Thyroid gland (tissue), 4 donors: ENCODE measurements at regions not wholly inside any gene's neighbourhood (a gene's known extent, or its start where the extent isn't known, plus 50 kb on each side); places are given as distances from the start of the nearest gene placed in this dataset.
A peak's percentile ranks its signal among the peaks of the same experiment; 100 is the strongest.
"Not testable (repeated sequence)": the region's sequence is repeated elsewhere in the genome, so short reads cannot be mapped to it uniquely, and the experiment has no call there.

Source experiments
- DNase-seq, 2 donors: peaks; one replicate each; pipeline ENCODE4 v3.0.0-alpha.2; 2019
- H3K27ac ChIP-seq, 3 donors: fragments of 200-600 bp; sonication (generic); 1 replicate in 2 of 3; 2 replicates in 1 of 3; pipeline ENCODE4 v1.5.1; 2016 to 2019; ENCODE audit warnings: mild to moderate bottlenecking in 1 of 3, moderate library complexity in 1 of 3
- H3K27me3 ChIP-seq: fragments of 200-600 bp; sonication (generic); one replicate; pipeline ENCODE4 v1.5.1; 2019
- H3K36me3 ChIP-seq, 2 donors: fragments of 200-600 bp; sonication (generic); one replicate each; pipeline ENCODE4 v1.5.1; 2016 to 2019
- H3K4me1 ChIP-seq, 2 donors: fragments of 200-600 bp; sonication (generic); one replicate each; pipeline ENCODE4 v1.5.1; 2017 to 2019
- H3K4me3 ChIP-seq, 3 donors: fragments of 200-600 bp; sonication (generic); replicated peaks in 1 of 3; 1 replicate in 2 of 3; 2 replicates in 1 of 3; pipeline ENCODE4 v1.5.1; 2016; ENCODE audit warnings: mild to moderate bottlenecking in 1 of 3
- H3K9me3 ChIP-seq: fragments of 200-600 bp; sonication (generic); one replicate; pipeline ENCODE4 v1.5.1; 2017
- WGBS, 2 donors: methylation state at CpG; one replicate each; pipeline ENCODE4 v1.1.5; 2017; 5-methylcytosine and 5-hydroxymethylcytosine counted together
- intact Hi-C: fragments of 100-400 bp; cut with DNase I; formaldehyde crosslinking; loops from one replicate; pipeline ENCODE4 v1.15.1; 2023

DNA sequence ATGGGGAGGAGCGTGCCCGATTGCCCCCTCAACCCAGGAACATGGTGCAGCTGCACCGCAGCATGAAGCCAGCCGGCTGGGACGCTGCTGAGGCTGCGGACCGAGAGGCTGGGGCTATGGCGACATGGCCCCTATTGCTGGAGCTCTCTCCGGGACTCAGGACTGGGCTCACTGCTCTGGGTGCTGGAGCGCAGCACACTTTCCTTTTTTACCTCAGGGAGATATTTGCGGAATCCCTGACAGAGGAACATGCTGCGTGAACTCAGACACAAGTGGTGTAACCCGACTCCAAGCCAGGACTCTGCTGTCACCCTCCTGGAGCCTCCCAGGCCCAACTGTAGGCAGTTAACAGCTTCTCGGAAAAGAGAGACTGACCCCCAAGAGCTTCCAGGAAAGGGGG lies 137.2 kb upstream of the NBPF9 start:
- H3K36me3 ChIP-seq, H3K4me3 ChIP-seq, H3K4me1 ChIP-seq, H3K9me3 ChIP-seq, H3K27ac ChIP-seq, H3K27me3 ChIP-seq, intact Hi-C loops: not testable (repeated sequence)
- WGBS, 2 donors: no CpG with 5 or more reads among the region's 14 CpGs
- DNase-seq: peak in 1 of 2 donors; percentile 35

DNA sequence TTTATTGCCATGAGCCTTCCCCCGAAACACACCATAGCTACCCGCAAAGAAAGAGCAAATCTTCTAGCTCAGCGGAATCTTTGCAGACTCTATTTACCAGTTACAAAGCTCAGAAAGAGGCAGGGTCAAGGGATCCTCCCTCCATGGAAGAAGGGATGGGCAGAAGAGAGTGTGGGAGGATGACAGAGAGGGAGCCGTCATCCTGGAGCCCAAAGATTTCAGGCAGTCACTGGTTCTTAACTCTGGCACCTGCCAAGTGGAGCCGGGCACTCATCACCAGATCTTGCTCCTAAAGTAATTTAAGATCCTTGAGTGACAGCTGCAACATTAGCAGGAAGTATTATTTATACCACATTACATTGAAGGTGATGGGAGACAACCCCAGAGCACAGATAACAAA lies 137.9 kb upstream of the NBPF9 start:
- DNase-seq, H3K27me3 ChIP-seq, intact Hi-C loops, H3K27ac ChIP-seq, H3K4me3 ChIP-seq, H3K9me3 ChIP-seq, H3K36me3 ChIP-seq, H3K4me1 ChIP-seq: not testable (repeated sequence)
- no CpG with 5 or more reads among the region's 5 CpGs for WGBS, 2 donors

DNA sequence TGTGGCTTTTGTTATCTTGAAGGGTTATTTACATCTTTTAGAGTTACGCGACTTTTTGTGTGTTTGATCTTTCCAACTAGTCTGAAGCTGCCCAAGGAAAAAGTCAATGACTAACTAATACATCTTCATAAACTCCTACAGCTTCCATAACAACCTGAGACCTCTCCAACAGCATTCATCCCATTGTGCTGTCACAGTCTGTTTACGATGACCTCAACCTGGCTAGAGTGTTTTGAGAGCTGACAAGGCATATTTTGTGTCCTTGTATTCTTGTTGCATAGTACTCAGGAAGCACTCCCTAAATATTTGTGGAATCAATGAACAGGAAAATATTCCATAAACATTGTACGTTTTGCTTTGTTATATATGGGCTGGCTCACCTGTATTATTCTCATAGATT lies 140.2 kb upstream of the NBPF9 start:
- H3K4me1 ChIP-seq, intact Hi-C loops, H3K4me3 ChIP-seq, H3K27me3 ChIP-seq, DNase-seq, H3K36me3 ChIP-seq, H3K9me3 ChIP-seq, H3K27ac ChIP-seq: not testable (repeated sequence)
- no CpG with 5 or more reads among the region's 4 CpGs for WGBS, 2 donors

DNA sequence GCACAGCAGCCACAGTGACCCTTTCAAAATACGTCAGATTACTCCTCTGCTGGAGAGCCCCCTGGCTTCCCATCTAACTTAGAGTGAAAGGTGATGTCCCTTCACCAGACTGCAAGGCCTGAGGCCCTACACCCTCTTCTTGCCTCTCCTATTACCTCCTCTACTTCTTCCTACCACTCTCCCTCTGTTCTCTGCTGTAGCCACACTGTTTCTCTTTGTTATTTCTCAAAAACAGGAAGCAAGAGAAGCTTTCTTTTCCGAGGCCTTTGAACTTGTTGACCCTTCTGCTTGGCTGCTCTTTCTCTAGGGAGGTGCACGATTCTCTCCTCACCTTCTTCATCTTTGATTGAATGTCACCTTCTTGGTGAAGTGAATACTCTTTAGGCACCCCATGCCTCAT lies 141.3 kb upstream of the NBPF9 start:
- H3K27ac ChIP-seq, H3K4me1 ChIP-seq, H3K9me3 ChIP-seq, H3K36me3 ChIP-seq, DNase-seq, H3K27me3 ChIP-seq, intact Hi-C loops, H3K4me3 ChIP-seq: not testable (repeated sequence)
- whole genome bisulfite sequencing, 2 donors: 25% methylated on average over 2 of the region's 3 CpGs; no CpG with 5 or more reads in 1 of the 2 donors

DNA sequence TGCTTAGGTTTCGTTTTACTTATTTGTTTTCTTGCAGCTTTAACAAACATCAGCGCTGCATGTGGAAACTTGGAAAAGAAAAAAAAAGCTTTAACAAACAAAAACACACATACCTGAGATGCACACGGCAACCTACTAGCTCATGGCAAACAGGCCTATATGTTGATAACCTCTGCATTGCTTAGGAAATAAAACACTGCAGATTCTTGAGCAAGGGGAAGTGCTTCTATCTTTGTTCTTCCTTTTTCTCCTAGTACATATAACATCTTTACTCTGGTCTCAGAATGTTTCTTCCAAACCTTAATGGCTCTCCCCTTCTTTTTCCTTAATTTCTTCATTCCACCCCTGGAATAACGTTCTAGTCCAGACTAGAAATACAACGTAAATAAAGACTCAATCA lies 142.9 kb upstream of the NBPF9 start:
- H3K9me3 ChIP-seq, H3K27me3 ChIP-seq, intact Hi-C loops, H3K27ac ChIP-seq, H3K36me3 ChIP-seq, H3K4me1 ChIP-seq, DNase-seq, H3K4me3 ChIP-seq: not testable (repeated sequence)
- whole genome bisulfite sequencing, 2 donors: no CpG with 5 or more reads among the region's 5 CpGs

DNA sequence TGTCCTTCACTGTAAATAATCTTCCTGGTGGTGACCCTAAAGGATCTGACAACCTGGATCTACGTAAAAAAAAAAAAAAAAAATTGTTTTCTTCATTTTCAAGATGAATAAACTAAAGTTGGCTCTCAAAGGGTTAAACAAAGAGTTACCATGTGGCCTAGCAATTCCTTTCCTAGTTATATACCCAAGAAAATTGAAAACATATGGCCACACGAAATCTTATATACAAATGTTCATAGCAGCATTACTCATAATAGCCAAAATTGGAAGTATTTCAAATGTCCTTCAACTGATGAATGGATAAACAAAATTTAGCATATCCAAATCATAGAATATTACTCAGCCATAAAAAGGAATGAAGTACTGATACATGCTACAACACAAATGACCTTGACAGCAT lies 145.3 kb upstream of the NBPF9 start:
- H3K9me3 ChIP-seq, H3K27ac ChIP-seq, H3K27me3 ChIP-seq, H3K4me3 ChIP-seq, H3K4me1 ChIP-seq, H3K36me3 ChIP-seq, intact Hi-C loops, DNase-seq: not testable (repeated sequence)
- 94% methylated on average over 1 of the region's 2 CpGs; no CpG with 5 or more reads in 1 of the 2 donors for WGBS, 2 donors

DNA sequence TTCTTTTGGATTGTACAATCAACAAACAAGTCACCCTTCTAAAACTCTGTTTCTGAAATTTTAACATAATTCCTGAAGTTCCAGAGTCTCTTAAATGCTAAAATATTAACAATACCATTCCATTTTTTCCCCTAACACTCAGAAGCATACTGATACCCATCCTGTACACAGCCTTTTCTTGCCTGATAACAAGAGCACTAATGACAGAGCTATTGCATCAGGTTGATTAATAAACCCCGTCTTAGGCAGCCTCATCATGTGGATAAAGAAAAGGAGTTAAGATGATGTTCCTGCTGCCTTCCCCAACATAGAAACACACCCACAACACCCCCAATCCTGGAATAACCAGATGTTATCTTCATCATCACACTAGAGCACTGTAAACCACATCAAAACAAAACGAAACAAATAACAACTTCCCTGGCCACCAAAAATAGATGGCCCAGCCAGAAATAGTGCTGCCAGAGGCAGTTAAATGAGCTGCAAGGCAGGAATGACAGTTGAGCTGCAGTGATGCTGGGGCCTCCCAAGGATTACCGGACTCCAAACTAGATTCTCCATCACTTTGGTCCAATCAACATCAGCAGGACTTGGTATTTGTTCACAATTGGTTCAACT lies 146.6 kb upstream of the NBPF9 start:
- intact Hi-C loops, H3K36me3 ChIP-seq, H3K4me3 ChIP-seq, H3K9me3 ChIP-seq, DNase-seq, H3K27me3 ChIP-seq, H3K27ac ChIP-seq, H3K4me1 ChIP-seq: not testable (repeated sequence)
- no CpG with 5 or more reads among the region's 3 CpGs for WGBS, 2 donors

DNA sequence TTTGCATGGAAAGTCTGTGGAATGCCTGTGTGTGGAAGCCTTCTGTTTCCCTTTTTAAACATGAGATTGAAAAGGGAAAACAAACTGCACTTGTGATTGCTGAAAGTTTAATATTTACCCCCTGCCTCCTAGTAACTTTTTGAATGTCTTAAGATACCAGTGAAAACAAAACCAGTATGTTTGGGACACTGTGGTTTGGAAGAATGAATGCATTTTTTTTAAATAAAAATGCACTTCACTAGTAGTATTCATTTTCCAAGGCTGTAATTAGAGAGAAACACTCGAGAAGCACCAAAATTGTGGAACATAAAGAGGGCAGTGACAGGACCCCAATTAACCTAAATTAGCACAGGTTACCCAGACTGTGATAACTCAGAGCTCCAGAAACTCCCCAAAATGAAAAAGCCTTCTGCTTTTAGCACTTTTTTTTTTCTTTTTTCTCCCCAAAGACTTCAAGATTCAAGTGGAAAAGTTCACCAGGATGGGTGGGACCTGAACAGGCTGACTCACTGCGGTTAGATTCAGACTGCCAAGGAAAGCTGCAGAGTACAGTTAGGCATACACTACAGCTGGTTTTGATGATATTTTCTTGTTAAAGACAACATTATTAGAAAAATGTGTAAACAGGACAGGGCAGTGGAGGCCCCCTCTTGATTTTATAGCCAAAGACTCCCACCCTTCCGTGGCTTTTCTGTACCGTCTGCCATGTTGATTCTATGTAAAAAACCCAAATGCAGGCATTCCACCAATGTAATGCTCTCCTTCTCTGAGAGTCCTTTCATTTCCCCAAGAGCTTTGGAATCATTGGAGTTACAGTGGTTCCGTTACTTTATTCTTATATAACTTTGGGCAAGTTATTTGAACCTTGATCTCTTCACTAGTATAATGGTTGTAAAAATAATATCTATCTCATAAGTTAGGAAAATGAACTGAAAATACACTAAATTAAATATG lies 151.8 kb upstream of the NBPF9 start:
- 67% methylated on average over 1 of the region's 5 CpGs; no CpG with 5 or more reads in 1 of the 2 donors for WGBS, 2 donors

DNA sequence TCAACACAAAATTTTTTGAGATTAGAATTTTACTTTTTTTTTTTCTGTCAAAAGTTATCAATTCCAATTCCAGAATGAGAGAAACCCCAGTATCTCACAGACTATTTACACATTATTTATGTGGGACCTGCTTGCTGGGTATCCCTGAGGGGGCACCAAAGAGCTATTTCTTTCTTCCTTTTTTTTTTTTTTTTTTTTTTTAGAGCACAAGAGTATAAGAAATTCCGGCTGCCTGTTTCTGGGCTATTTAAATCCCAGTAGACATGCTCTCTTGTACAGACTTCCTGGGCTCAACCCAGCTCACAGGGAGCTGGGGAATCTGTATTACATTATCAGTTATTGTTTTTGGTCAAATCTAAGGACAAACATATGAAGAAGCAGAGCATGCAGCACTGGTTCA lies 156.9 kb upstream of the NBPF9 start:
- H3K27me3 ChIP-seq, H3K4me3 ChIP-seq, DNase-seq, H3K27ac ChIP-seq, H3K36me3 ChIP-seq, intact Hi-C loops, H3K4me1 ChIP-seq, H3K9me3 ChIP-seq: not testable (repeated sequence)
- WGBS, 2 donors: 22% methylated on average over 1 of the region's 1 CpG; no CpG with 5 or more reads in 1 of the 2 donors

More for the DNA sequence above, 151.8 kb upstream of the NBPF9 start:
- H3K27me3 ChIP-seq, H3K9me3 ChIP-seq, H3K4me1 ChIP-seq, H3K36me3 ChIP-seq, H3K27ac ChIP-seq, DNase-seq, H3K4me3 ChIP-seq, intact Hi-C loops: not testable (repeated sequence)

DNA sequence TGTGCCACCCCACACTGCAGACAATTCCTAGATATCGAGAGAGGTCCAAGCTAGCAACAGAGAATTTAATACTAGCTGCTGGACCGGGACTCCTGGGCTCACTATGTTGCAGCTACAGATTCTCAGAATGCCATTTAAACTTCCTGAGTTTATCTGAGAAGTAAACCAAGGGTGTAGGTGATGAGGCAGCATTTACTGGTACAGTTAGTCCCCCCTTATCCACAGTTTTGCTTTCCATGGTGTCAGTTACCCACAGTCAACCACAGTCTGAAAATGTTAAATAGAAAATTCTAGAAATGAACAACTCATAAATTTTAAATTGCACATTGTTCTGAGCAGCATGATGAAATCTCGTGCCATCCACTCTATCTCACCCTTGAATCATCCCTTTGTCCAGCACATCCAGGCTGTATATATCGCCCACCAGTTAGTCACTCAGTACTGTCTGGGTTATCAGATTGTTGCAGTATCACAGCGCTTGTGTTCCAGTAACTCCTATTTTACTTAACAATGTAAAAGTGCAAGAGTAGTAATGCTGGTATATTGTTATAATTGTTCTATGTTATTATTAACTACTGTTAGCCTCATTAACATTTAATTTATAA lies 157.5 kb upstream of the NBPF9 start:
- H3K4me1 ChIP-seq, H3K4me3 ChIP-seq, intact Hi-C loops, H3K27me3 ChIP-seq, H3K27ac ChIP-seq, H3K9me3 ChIP-seq, H3K36me3 ChIP-seq, DNase-seq: not testable (repeated sequence)
- WGBS, 2 donors: 63% methylated on average over 2 of the region's 5 CpGs; no CpG with 5 or more reads in 1 of the 2 donors

DNA sequence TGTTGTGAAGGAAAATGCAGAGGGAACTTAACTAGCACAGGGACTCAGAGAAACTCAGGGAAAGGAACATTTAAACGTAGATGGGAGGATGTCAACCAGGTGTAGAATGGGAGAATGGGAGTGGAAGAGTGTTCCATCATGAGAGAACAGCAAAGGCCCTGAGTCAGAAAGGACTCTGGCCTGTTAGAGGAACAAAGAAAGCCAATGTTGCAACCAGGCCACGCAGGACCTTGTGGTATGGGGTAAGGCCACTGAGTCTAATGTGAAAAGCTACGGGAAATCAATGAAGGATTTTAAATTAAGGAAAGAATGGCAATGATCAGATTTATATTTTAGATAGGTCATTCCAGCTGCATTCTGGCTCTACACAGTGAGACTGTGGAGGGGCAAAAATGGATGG lies 163.9 kb upstream of the NBPF9 start:
- no CpG with 5 or more reads among the region's 3 CpGs for WGBS, 2 donors
- H3K4me1 ChIP-seq, H3K36me3 ChIP-seq, H3K27ac ChIP-seq, intact Hi-C loops, DNase-seq, H3K4me3 ChIP-seq, H3K9me3 ChIP-seq, H3K27me3 ChIP-seq: not testable (repeated sequence)

DNA sequence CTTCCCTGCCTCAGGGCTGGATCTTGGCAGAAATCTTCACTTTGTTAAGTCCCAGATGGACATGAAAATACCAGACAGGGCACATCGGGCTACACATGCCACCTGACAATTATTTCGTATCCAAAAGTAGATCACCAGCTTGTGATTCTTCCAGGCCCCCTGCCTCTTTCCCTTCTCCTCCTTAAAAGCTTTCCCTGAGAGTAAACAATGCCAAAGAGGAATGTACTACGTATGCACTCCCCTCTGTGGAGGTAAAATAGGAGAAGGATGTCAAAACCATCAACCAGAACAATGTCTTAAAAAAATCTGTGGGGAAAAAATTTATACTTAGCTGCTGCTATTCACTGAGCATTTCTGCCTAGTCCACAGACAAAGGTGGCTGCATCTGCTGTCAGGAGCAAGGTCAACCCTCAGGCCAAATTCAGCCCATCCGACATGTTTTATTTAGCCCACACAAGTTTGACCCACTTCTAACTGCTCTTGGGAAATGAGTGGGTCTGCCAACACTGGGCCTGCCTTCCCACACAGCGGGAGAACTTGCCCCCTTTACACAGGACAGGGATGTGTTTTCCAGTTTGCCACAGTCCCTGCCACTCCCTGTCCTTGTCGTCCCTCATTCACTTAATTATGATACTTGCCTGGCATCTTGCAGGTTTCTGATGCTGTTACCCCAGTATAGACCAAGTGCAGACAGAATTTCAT lies 165.8 kb upstream of the NBPF9 start:
- H3K27me3 ChIP-seq, H3K4me1 ChIP-seq, H3K9me3 ChIP-seq, H3K36me3 ChIP-seq, DNase-seq, intact Hi-C loops, H3K4me3 ChIP-seq, H3K27ac ChIP-seq: not testable (repeated sequence)
- no CpG with 5 or more reads among the region's 6 CpGs for WGBS, 2 donors
